ENCODE measurements at regions not wholly inside any gene's neighbourhood (a gene's known extent, or its start where the extent isn't known, plus 50 kb on each side); places are given as distances from the start of the nearest gene placed in this dataset.

DNA sequence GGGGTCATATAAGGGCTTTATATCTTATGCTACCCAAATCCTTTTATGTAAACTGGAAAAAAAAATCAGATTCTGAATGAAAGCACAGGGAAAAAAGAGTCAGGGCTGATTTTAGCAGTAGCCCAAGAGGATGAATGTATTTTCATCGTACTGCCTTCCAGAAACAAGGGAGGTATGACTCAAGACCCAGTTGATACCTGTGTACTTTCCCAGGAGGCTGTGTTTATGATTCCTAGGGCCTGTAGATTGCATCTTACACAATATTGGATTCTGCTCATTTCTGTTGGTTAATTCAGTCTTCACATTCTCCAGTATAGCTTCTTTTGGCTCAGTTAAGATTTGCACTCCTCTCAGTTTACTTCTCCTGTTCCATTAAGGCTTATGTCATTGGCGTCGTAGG is 127.9 kb upstream of the LIMCH1 start:
- TF ChIP-seq EZH2 (IDR thresholded peaks at IDR 0.05; ENCODE audit: borderline replicate concordance) (no peak), CTCF (IDR thresholded peaks at IDR 0.05; ENCODE audit: poor library complexity) (no peak), EZH2phosphoT487 (IDR thresholded peaks at IDR 0.05; ENCODE audit: low read depth, severe bottlenecking, unreplicated experiment) (no peak)
